H7 (cell line): ENCODE measurements at regions not wholly inside any gene's neighbourhood (a gene's known extent, or its start where the extent isn't known, plus 50 kb on each side); places are given as distances from the start of the nearest gene placed in this dataset.

Source experiments
- DNase-seq: peaks from one replicate; pipeline ENCODE4 v3.0.0; 2012
- H3K27me3 ChIP-seq: 2 replicates; pipeline ENCODE4 v1.6.0; 2011; ENCODE audit warnings: mild to moderate bottlenecking, low read length; ENCODE audit not compliant: control insufficient read depth, insufficient read depth
- H3K36me3 ChIP-seq: replicated peaks from 2 replicates; pipeline ENCODE4 v1.5.1; 2011; ENCODE audit warnings: low read length; ENCODE audit not compliant: control insufficient read depth, insufficient read depth
- H3K4me3 ChIP-seq: 2 replicates; pipeline ENCODE4 v1.5.1; 2011; ENCODE audit warnings: low read depth, mild to moderate bottlenecking, control low read depth, low read length, moderate library complexity; ENCODE audit not compliant: insufficient read depth

DNA sequence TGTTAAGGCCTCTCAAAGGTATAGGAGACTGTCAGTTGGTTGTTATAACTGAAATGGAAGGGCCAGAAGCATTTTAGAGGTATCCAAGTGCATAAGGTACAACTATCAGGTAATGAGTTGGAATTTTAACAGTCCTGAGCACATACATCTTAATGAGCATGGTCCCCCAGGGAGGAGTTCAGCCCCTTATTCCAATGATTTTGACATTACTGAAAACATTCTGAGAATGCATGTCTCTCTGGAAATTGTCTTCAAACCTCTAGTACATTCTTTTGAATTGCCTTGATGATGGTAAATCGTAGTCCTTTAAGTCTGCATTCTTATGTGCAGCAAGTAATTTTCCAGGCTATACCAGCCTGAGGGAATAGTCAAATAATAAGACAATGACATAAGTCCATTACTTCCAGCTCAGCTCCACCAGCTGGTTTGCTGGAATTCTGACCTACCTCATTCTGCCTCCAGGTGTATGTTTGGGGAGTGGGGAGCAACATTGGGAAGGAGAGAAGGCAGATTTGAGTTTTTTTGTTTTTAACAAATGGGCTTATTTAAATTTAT lies 239.2 kb downstream of the MSRB3 start:
- H3K36me3 ChIP-seq, result no peaks in the 10 kb centered on the region
- no peak overlapping the region for H3K4me3 ChIP-seq
- no peaks in the 10 kb centered on the region for H3K27me3 ChIP-seq
- no peak for DNase-seq

GRCh38 chr12:65518771-65519170 lies 240.3 kb downstream of the MSRB3 start:
- no peak overlapping the region for H3K4me3 ChIP-seq

DNA sequence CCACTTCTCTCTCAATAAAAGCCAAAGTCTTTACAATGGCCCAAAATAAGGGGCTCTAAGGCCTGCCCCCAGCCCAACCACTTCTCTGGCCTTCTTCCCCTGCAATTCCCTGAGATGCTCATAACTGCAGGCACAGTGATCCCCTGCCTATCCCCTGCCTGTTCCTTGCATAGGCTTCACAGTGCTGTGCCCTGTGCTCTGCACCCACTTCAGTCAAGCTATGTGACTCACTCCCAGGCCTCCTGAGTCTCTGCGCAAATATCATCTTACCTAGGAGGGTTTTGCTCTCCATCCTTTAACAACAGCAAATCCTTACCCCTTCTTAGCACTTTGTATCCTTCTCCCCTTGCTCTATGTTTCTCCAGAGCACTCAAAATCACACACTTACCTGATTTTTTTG lies 242.2 kb downstream of the MSRB3 start:
- no peaks in the 10 kb centered on the region for H3K27me3 ChIP-seq
- no peak overlapping the region for H3K4me3 ChIP-seq
- no peak for DNase-seq
- H3K36me3 ChIP-seq, result no peaks in the 10 kb centered on the region

More at GRCh38 chr12:65518771-65519170, 240.3 kb downstream of the MSRB3 start:
- DNase-seq, result no peak
- Histone ChIP-seq H3K36me3 (no peaks in the 10 kb centered on the region), H3K27me3 (no peaks in the 10 kb centered on the region)

DNA sequence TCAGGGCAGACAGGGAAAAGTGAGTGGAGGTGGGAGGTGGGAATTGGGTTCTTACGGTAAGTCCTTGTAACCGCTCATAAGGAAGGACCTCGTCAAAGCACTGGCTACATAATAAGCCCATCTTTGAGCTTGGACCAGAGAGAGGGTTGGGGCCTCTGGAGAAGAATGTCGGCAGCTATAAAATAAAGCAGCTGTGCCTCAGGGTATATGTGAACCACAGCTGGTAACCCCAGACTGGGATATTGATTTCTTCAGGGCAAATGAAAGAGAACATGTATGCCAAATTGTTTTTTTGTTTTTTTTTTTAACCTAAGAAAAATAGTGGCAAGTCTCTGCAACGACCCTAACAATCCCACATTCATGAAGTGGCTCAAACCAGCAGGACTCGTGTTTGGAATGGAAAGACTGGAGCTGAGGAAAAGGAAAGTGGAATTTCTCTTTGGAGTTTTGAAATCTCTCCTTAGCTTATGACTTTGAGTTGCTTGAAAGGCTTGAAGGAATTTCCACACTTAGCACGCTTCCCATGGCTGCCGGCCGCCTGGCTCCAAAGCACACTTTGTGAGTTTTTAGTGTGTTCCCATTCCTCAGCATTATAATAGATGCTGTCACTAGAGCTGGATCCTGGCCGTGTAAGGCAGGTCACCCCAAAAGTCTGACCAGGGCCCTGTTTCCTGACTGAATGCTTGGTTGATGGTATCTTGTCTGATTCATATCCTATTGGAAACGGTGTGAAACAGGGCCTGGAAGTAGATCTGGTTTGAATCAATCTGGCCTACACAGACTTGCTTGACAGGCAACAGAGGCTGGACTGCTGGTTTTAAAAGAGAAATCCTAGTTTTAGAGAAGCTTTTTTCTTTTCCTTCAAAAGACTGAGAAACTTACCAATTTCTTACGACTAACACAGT lies 244.7 kb downstream of the MSRB3 start:
- H3K36me3 ChIP-seq, result no peaks in the 10 kb centered on the region
- H3K4me3 ChIP-seq, result no peak overlapping the region
- DNase-seq, result no peak
- H3K27me3 ChIP-seq, result no peaks in the 10 kb centered on the region

DNA sequence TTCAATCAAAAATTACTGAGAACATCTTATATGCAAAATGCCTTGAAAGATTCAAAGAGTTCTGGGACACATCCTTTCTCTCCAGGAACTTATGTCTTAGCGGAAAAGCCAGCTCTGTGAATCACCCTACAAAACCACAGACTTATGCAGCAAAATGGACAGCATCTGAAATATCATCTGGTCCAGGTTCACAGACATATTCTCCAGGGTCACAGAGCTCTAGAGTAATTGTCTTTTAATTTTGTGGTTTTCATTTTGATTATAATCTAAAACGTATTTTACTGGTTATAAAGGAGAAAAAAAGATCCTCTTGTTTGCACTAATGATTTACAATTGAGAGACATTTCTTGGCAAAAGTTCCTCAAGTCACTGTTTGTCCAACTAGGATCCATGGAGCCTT lies 246.2 kb downstream of the MSRB3 start:
- DNase-seq, result no peak
- H3K27me3 ChIP-seq, result no peaks in the 10 kb centered on the region

GRCh38 chr12:65525491-65526141 lies 247.1 kb downstream of the MSRB3 start:
- no peak for DNase-seq
- Histone ChIP-seq H3K36me3 (no peaks in the 10 kb centered on the region), H3K4me3 (no peak overlapping the region), H3K27me3 (no peaks in the 10 kb centered on the region)

More for the DNA sequence above, 246.2 kb downstream of the MSRB3 start:
- Histone ChIP-seq H3K4me3 (no peak overlapping the region), H3K36me3 (no peaks in the 10 kb centered on the region)

DNA sequence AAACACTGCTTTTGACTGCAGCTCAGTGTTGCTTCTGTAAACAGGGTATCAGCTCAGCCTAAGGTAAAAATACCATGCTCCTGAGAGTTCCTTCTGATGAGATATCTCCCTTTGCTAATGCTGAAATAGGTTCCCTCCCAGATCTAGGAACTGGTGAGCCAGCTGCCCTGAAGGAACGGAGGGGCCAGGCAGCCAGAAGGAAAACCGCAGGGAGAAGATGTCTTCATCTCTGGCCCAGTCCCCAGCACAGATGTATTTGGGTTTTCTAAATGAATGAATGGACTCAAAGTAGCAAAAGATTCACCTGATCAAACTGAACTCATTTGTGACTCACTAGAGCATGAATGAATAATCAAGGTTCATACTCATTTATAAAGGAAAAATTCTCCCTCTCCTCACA lies 247.8 kb downstream of the MSRB3 start:
- DNase-seq, result no peak
- no peak overlapping the region for H3K4me3 ChIP-seq
- no peaks in the 10 kb centered on the region for H3K36me3 ChIP-seq
- no peaks in the 10 kb centered on the region for H3K27me3 ChIP-seq

DNA sequence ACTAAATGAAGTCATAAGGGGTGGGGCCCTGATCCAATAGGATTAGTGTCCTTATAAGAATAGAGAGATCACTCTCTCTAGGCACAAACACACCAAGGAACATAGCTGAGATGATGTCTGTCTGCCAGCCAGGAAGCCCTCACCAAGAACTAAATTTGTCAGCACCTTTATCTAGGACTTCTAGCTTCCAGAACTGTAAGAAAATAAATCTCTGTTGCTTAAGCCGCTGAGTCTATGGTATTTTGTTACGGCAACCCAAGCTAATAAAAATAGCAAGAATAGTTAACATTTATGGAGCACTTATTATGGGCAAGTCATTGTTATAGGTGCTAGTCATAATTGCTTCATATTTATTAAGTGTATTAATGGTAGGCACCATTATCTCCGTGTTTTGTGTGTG lies 249.6 kb downstream of the MSRB3 start:
- H3K4me3 ChIP-seq, result no peak overlapping the region
- no peaks in the 10 kb centered on the region for H3K36me3 ChIP-seq
- no peaks in the 10 kb centered on the region for H3K27me3 ChIP-seq
- DNase-seq, result no peak

DNA sequence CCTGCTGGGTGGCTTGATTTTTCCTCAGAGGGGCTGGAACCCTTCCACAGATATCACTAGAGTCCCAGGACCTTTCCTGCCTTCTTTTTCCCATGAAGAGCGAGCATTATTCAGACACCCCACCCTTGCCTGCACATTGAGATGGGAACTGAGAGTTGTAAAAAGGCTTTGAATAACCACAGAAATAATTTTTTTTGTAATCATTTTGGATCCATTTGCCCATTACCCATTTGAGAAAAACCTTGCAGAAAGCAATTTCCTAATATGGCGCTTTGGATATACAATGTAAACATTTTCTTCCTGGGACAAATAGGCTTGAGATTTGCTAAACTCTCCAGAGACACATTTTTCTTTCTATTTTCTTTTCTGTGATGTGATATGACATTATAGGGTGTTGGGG lies 250.6 kb downstream of the MSRB3 start:
- DNase-seq, result no peak
- H3K4me3 ChIP-seq, result no peak overlapping the region
- H3K36me3 ChIP-seq, result no peaks in the 10 kb centered on the region
- no peaks in the 10 kb centered on the region for H3K27me3 ChIP-seq

GRCh38 chr12:65529771-65530435 lies 251.4 kb downstream of the MSRB3 start:
- Histone ChIP-seq H3K27me3 (no peaks in the 10 kb centered on the region), H3K36me3 (no peaks in the 10 kb centered on the region)

GRCh38 chr12:65532162-65532561 lies 253.7 kb downstream of the MSRB3 start:
- Histone ChIP-seq H3K27me3 (no peaks in the 10 kb centered on the region), H3K4me3 (no peak overlapping the region), H3K36me3 (no peaks in the 10 kb centered on the region)
- DNase-seq, result no peak

More at GRCh38 chr12:65529771-65530435, 251.4 kb downstream of the MSRB3 start:
- no peak for DNase-seq
- no peak overlapping the region for H3K4me3 ChIP-seq

GRCh38 chr12:65532764-65533163 lies 254.3 kb downstream of the MSRB3 start:
- no peak for DNase-seq
- Histone ChIP-seq H3K27me3 (no peaks in the 10 kb centered on the region), H3K36me3 (no peaks in the 10 kb centered on the region), H3K4me3 (no peak overlapping the region)

DNA sequence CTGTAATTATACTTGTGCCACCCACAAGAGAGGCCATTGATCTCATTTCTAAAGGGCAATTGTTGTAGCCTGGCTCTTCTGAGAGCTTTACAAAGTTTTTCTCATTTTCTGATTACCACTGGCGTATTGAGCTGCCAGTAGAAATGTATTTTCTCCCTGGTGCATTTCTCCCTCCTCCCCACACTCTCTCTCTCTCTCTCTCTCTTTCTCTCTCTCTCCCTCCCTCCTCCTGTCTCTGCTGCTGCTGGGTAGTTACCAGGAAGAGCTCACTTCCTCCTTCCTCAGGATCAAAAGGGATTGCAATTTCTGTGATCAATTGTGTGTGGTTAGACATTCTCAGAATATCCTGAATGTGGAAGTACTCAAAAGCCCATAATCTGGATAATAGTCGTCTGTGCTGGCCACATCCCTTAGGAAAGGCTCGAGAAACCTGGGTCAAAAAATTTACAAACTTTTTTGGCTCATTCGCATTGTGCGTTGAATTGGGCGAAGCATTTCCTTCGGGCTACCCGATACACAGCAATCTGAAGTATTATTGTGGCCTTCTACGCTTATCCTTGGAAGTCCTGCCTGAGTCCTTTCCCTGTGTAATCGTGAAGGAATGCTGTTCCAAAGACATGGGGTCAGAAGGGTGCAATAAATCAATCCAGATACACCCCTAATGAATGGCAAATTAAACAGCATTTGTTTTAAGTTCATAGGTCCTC lies 254.8 kb downstream of the MSRB3 start:
- H3K27me3 ChIP-seq, result no peaks in the 10 kb centered on the region
- no peak for DNase-seq
- H3K4me3 ChIP-seq, result no peak overlapping the region
- no peaks in the 10 kb centered on the region for H3K36me3 ChIP-seq

DNA sequence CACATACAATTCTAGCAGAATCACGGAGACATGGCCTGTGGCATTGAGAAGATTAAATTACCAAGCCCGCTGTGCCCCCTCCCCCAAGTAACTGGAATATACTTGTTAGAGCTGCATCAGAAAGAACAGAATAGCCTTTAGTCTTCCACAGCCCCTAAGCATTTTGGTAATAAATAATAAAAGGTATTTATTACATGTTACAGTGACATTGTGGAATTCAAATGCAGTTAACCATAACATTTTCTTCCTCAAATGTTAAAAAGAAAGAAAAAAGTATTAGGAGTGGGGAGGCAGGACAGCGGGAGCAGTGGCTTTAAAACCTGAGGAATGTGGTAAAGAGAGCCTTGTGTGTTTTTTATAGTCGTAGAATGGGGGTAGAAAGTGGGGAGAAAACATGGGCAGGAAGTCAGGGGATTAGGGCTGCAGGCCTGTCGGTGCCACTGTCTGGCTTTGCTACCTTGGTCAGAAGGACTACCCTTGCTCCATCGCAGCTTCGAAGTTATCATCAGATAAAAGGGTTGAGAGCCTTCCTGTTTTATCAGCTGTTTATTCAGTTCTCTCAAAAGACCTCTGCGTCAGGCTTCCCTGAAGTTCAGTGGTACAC lies 255.9 kb downstream of the MSRB3 start:
- no peaks in the 10 kb centered on the region for H3K36me3 ChIP-seq
- no peak overlapping the region for H3K4me3 ChIP-seq
- H3K27me3 ChIP-seq, result no peaks in the 10 kb centered on the region
- DNase-seq, result no peak
